ENCODE measurements at regions not wholly inside any gene's neighbourhood (a gene's known extent, or its start where the extent isn't known, plus 50 kb on each side); places are given as distances from the start of the nearest gene placed in this dataset.

GRCh38 chr18:76584414-76585310 is 89.6 kb upstream of the ZNF516 start (continued):
- TF ChIP-seq EZH2 (IDR thresholded peaks at IDR 0.05; ENCODE audit: low read depth, low read length, severe bottlenecking) (no peak), ZNF274 (IDR thresholded peaks at IDR 0.05; ENCODE audit: borderline replicate concordance, extremely low read depth, low read length) (no peak), RNF2 (IDR thresholded peaks at IDR 0.05; ENCODE audit: borderline replicate concordance, low read depth, low read length, missing control alignments, poor library complexity, severe bottlenecking) (no peak), HDAC6 (IDR thresholded peaks at IDR 0.05; ENCODE audit: low read depth, low read length) (no peak), POLR2AphosphoS5 (IDR thresholded peaks at IDR 0.05; ENCODE audit: low read depth, low read length) (no peak)

Data from H1 (cell line).